ENCODE measurements at regions not wholly inside any gene's neighbourhood (a gene's known extent, or its start where the extent isn't known, plus 50 kb on each side); places are given as distances from the start of the nearest gene placed in this dataset.

DNA sequence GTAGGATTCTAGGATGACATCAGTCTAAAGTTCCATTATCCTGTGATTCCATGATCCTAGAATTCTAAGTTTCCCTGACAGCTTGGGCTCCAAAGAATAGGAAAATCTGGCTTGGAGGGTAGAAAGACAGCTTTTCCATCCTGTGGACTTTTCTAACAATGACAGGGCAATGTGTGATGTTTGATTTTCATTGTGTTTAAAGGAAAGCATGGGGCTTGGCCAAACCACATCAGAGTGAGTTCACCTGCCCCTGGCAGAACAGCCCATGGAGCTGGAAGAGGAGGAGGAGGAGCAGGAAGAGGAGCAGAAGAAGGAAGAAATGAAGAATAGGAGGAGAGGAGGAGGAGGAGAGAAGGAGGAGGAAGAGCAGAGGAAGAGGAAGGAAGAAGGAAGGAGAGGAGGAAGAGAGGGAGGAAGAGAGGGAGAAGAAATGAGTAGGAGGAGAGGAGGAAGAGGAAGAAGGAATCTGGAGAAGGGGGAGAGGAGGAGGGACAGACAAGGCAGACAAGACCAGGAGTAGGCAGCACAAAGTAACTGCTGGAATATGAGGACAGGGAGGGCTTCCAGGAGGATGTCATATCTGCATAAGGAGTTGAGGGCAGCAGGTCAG is 53.1 kb upstream of the WNT11 start:
- POLR2A ChIA-PET, result no interaction called here
- no peaks in the 10 kb centered on the region for H3F3A ChIP-seq (replicated peaks; ENCODE audit: insufficient read depth)
- H3K79me2 ChIP-seq (ENCODE audit: insufficient read depth), result no peaks in the 10 kb centered on the region
- H3K4me2 ChIP-seq, result no peak overlapping the region
- no peaks in the 10 kb centered on the region for H4K20me1 ChIP-seq (ENCODE audit: insufficient read depth)
- H3K4me1 ChIP-seq (ENCODE audit: control insufficient read depth in 1 of 2, insufficient read depth in 2 of 2, low read depth in 1 of 2, low read length in 1 of 2), result peaks cover 0 to 6% of the 10 kb centered on the region in 2 experiments; a peak in 1 of 4 replicates
- H3K27ac ChIP-seq (ENCODE audit: low read depth in 2 of 2, low read length in 1 of 2), result no peak overlapping the region
- no peak for DNase-seq
- no peak overlapping the region for H3K9ac ChIP-seq
- CTCF ChIA-PET, result interaction anchor here (1.1 kb wide), 1 partner anchor 60 kb away, joined by 4 read pairs; no protein-coding TSS in a partner anchor
- TF ChIP-seq, protein P1, sequence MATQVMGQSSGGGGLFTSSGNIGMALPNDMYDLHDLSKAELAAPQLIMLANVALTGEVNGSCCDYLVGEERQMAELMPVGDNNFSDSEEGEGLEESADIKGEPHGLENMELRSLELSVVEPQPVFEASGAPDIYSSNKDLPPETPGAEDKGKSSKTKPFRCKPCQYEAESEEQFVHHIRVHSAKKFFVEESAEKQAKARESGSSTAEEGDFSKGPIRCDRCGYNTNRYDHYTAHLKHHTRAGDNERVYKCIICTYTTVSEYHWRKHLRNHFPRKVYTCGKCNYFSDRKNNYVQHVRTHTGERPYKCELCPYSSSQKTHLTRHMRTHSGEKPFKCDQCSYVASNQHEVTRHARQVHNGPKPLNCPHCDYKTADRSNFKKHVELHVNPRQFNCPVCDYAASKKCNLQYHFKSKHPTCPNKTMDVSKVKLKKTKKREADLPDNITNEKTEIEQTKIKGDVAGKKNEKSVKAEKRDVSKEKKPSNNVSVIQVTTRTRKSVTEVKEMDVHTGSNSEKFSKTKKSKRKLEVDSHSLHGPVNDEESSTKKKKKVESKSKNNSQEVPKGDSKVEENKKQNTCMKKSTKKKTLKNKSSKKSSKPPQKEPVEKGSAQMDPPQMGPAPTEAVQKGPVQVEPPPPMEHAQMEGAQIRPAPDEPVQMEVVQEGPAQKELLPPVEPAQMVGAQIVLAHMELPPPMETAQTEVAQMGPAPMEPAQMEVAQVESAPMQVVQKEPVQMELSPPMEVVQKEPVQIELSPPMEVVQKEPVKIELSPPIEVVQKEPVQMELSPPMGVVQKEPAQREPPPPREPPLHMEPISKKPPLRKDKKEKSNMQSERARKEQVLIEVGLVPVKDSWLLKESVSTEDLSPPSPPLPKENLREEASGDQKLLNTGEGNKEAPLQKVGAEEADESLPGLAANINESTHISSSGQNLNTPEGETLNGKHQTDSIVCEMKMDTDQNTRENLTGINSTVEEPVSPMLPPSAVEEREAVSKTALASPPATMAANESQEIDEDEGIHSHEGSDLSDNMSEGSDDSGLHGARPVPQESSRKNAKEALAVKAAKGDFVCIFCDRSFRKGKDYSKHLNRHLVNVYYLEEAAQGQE (IDR thresholded peaks at IDR 0.05; ENCODE audit: low read depth, low read length), result no peak
- TF ChIP-seq, protein P2, sequence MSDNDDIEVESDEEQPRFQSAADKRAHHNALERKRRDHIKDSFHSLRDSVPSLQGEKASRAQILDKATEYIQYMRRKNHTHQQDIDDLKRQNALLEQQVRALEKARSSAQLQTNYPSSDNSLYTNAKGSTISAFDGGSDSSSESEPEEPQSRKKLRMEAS (IDR thresholded peaks at IDR 0.05; ENCODE audit: low read depth), result no peak
- TF ChIP-seq, protein P3, sequence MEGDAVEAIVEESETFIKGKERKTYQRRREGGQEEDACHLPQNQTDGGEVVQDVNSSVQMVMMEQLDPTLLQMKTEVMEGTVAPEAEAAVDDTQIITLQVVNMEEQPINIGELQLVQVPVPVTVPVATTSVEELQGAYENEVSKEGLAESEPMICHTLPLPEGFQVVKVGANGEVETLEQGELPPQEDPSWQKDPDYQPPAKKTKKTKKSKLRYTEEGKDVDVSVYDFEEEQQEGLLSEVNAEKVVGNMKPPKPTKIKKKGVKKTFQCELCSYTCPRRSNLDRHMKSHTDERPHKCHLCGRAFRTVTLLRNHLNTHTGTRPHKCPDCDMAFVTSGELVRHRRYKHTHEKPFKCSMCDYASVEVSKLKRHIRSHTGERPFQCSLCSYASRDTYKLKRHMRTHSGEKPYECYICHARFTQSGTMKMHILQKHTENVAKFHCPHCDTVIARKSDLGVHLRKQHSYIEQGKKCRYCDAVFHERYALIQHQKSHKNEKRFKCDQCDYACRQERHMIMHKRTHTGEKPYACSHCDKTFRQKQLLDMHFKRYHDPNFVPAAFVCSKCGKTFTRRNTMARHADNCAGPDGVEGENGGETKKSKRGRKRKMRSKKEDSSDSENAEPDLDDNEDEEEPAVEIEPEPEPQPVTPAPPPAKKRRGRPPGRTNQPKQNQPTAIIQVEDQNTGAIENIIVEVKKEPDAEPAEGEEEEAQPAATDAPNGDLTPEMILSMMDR (IDR thresholded peaks at IDR 0.05), result no peak
- TF ChIP-seq RAD21 (IDR thresholded peaks at IDR 0.05; ENCODE audit: low read length), result no peak
- no peak for TF ChIP-seq EP300 (IDR thresholded peaks at IDR 0.05; ENCODE audit: borderline replicate concordance in 1 of 2, low read depth in 1 of 2, low read length in 1 of 2)
- no peak for TF ChIP-seq FOXM1 (IDR thresholded peaks at IDR 0.05; ENCODE audit: low read depth)
- TF ChIP-seq FOXJ3 (CRISPR knock-in tag; IDR thresholded peaks at IDR 0.05), result no peak
- TF ChIP-seq FOSL2 (IDR thresholded peaks at IDR 0.05; ENCODE audit: borderline replicate concordance, low read depth), result no peak
- TF ChIP-seq RCOR1 (IDR thresholded peaks at IDR 0.05; ENCODE audit: low read length), result no peak
- TF ChIP-seq, protein P4, sequence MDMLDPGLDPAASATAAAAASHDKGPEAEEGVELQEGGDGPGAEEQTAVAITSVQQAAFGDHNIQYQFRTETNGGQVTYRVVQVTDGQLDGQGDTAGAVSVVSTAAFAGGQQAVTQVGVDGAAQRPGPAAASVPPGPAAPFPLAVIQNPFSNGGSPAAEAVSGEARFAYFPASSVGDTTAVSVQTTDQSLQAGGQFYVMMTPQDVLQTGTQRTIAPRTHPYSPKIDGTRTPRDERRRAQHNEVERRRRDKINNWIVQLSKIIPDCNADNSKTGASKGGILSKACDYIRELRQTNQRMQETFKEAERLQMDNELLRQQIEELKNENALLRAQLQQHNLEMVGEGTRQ (IDR thresholded peaks at IDR 0.05; ENCODE audit: borderline replicate concordance, low read depth, low read length), result no peak
- no peak for TF ChIP-seq NFIC (IDR thresholded peaks at IDR 0.05; ENCODE audit: borderline replicate concordance)
- no peak for TF ChIP-seq RXRA (IDR thresholded peaks at IDR 0.05; ENCODE audit: borderline replicate concordance, low read depth)
- TF ChIP-seq GABPA (IDR thresholded peaks at IDR 0.05; ENCODE audit: low read depth), result no peak
- TF ChIP-seq, protein P5, sequence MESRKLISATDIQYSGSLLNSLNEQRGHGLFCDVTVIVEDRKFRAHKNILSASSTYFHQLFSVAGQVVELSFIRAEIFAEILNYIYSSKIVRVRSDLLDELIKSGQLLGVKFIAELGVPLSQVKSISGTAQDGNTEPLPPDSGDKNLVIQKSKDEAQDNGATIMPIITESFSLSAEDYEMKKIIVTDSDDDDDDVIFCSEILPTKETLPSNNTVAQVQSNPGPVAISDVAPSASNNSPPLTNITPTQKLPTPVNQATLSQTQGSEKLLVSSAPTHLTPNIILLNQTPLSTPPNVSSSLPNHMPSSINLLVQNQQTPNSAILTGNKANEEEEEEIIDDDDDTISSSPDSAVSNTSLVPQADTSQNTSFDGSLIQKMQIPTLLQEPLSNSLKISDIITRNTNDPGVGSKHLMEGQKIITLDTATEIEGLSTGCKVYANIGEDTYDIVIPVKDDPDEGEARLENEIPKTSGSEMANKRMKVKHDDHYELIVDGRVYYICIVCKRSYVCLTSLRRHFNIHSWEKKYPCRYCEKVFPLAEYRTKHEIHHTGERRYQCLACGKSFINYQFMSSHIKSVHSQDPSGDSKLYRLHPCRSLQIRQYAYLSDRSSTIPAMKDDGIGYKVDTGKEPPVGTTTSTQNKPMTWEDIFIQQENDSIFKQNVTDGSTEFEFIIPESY (IDR thresholded peaks at IDR 0.05; ENCODE audit: borderline replicate concordance, low read depth), result no peak
- TF ChIP-seq POLR2AphosphoS5 (IDR thresholded peaks at IDR 0.05; ENCODE audit: low read depth, low read length), result no peak
- TF ChIP-seq TAF1 (IDR thresholded peaks at IDR 0.05; ENCODE audit: borderline replicate concordance, low read depth, low read length), result no peak
- no peak for TF ChIP-seq TCF12 (IDR thresholded peaks at IDR 0.05)
- no peak for TF ChIP-seq ELF1 (IDR thresholded peaks at IDR 0.05)
- TF ChIP-seq MXI1 (IDR thresholded peaks at IDR 0.05; ENCODE audit: low read depth, low read length), result no peak
- H3K9me2 ChIP-seq, result no peaks in the 10 kb centered on the region
- peaks cover 13% of the 10 kb centered on the region; the same call in 1 of the 2 replicates for H3K27me3 ChIP-seq (ENCODE audit: insufficient read depth)
- no peaks in the 10 kb centered on the region for H3K9me3 ChIP-seq
- no peak overlapping the region for H3K4me3 ChIP-seq (ENCODE audit: low read depth in 2 of 2, low read length in 1 of 2)
- no peaks in the 10 kb centered on the region for H3K36me3 ChIP-seq (replicated peaks in 1 of 2; ENCODE audit: control insufficient read depth in 1 of 2, insufficient read depth in 2 of 2, low read length in 1 of 2)
- no peak overlapping the region for H2AFZ ChIP-seq (ENCODE audit: low read depth)
